ENCODE measurements at regions not wholly inside any gene's neighbourhood (a gene's known extent, or its start where the extent isn't known, plus 50 kb on each side); places are given as distances from the start of the nearest gene placed in this dataset.

DNA sequence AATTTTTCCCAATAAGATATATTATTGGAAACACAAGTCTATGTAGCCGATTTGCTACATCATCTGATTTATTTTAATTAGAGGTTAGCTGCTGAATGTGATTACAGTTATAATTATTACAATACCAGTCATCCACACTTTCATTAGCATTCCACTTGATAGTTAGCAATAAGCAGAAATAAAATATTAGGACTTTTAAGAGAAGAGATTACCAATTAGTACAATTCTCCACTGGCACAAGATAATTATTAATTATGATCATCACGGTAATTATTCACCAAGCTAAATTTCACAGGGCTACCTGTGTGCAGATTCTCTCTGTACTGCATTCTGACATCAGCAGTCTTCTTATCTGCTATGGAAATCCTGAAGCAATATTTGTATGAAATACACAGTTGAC lies 474.7 kb downstream of the TLE4 start:
- TF ChIP-seq, protein P1, sequence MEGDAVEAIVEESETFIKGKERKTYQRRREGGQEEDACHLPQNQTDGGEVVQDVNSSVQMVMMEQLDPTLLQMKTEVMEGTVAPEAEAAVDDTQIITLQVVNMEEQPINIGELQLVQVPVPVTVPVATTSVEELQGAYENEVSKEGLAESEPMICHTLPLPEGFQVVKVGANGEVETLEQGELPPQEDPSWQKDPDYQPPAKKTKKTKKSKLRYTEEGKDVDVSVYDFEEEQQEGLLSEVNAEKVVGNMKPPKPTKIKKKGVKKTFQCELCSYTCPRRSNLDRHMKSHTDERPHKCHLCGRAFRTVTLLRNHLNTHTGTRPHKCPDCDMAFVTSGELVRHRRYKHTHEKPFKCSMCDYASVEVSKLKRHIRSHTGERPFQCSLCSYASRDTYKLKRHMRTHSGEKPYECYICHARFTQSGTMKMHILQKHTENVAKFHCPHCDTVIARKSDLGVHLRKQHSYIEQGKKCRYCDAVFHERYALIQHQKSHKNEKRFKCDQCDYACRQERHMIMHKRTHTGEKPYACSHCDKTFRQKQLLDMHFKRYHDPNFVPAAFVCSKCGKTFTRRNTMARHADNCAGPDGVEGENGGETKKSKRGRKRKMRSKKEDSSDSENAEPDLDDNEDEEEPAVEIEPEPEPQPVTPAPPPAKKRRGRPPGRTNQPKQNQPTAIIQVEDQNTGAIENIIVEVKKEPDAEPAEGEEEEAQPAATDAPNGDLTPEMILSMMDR (IDR thresholded peaks at IDR 0.05) = no peak
- TF ChIP-seq POLR2AphosphoS5 (IDR thresholded peaks at IDR 0.05) = no peak
- no peak for TF ChIP-seq EP300 (IDR thresholded peaks at IDR 0.05; ENCODE audit: low read depth)
- TF ChIP-seq POLR2A (IDR thresholded peaks at IDR 0.05) = no peak

All from transverse colon (tissue), 4 donors.